ENCODE measurements at regions not wholly inside any gene's neighbourhood (a gene's known extent, or its start where the extent isn't known, plus 50 kb on each side); places are given as distances from the start of the nearest gene placed in this dataset.

- TF ChIP-seq ESRRG (CRISPR knock-in tag; IDR thresholded peaks at IDR 0.05), result no peak
- no peak for TF ChIP-seq ZNF8 (CRISPR knock-in tag; IDR thresholded peaks at IDR 0.05)
- TF ChIP-seq CSDC2 (CRISPR knock-in tag; IDR thresholded peaks at IDR 0.05), result no peak
- no peak for TF ChIP-seq CREB5 (CRISPR knock-in tag; IDR thresholded peaks at IDR 0.05; ENCODE audit: low read depth)
These were observed 183.4 kb downstream of the LY86 start (continued) for GRCh38 chr6:6771964-6772363.

GRCh38 chr6:6772751-6773150 lies 184.2 kb downstream of the LY86 start:
- TF ChIP-seq TOX (CRISPR knock-in tag; IDR thresholded peaks at IDR 0.05; ENCODE audit: borderline replicate concordance) (no peak), ZNF70 (CRISPR knock-in tag; IDR thresholded peaks at IDR 0.05) (no peak), PATZ1 (CRISPR knock-in tag; IDR thresholded peaks at IDR 0.05; ENCODE audit: borderline replicate concordance) (no peak), ARNTL (CRISPR knock-in tag; IDR thresholded peaks at IDR 0.05; ENCODE audit: borderline replicate concordance, low read depth) (no peak), GLIS3 (CRISPR knock-in tag; IDR thresholded peaks at IDR 0.05) (no peak), RARB (CRISPR knock-in tag; IDR thresholded peaks at IDR 0.05) (no peak), ZNF8 (CRISPR knock-in tag; IDR thresholded peaks at IDR 0.05) (no peak), BACH2 (CRISPR knock-in tag; IDR thresholded peaks at IDR 0.05; ENCODE audit: borderline replicate concordance) (no peak), CSDC2 (CRISPR knock-in tag; IDR thresholded peaks at IDR 0.05) (no peak), ZNF565 (CRISPR knock-in tag; conservative IDR thresholded peaks at IDR 0.05; ENCODE audit: low read depth) (no peak), PPARA (CRISPR knock-in tag; IDR thresholded peaks at IDR 0.05; ENCODE audit: borderline replicate concordance) (no peak), ZFP3 (CRISPR knock-in tag; IDR thresholded peaks at IDR 0.05) (no peak), ESRRG (CRISPR knock-in tag; IDR thresholded peaks at IDR 0.05) (no peak), ISL1 (CRISPR knock-in tag; IDR thresholded peaks at IDR 0.05) (no peak), ZFP30 (CRISPR knock-in tag; IDR thresholded peaks at IDR 0.05) (no peak), TSHZ2 (CRISPR knock-in tag; IDR thresholded peaks at IDR 0.05) (no peak), SNAI2 (CRISPR knock-in tag; IDR thresholded peaks at IDR 0.05) (no peak), POU6F1 (CRISPR knock-in tag; IDR thresholded peaks at IDR 0.05; ENCODE audit: borderline replicate concordance, low read depth) (no peak), CREB5 (CRISPR knock-in tag; IDR thresholded peaks at IDR 0.05; ENCODE audit: low read depth) (no peak)
- no peak for ATAC-seq

GRCh38 chr6:6775074-6775473 lies 186.6 kb downstream of the LY86 start:
- no peak for ATAC-seq
- TF ChIP-seq CSDC2 (CRISPR knock-in tag; IDR thresholded peaks at IDR 0.05) (no peak), PPARA (CRISPR knock-in tag; IDR thresholded peaks at IDR 0.05; ENCODE audit: borderline replicate concordance) (no peak), GLIS3 (CRISPR knock-in tag; IDR thresholded peaks at IDR 0.05) (no peak), POU6F1 (CRISPR knock-in tag; IDR thresholded peaks at IDR 0.05; ENCODE audit: borderline replicate concordance, low read depth) (no peak), ZFP3 (CRISPR knock-in tag; IDR thresholded peaks at IDR 0.05) (no peak), CSRNP3 (CRISPR knock-in tag; IDR thresholded peaks at IDR 0.05) (no peak), TSHZ2 (CRISPR knock-in tag; IDR thresholded peaks at IDR 0.05) (no peak), PATZ1 (CRISPR knock-in tag; IDR thresholded peaks at IDR 0.05; ENCODE audit: borderline replicate concordance) (no peak)

Data from SK-N-SH treated with all-trans-retinoic acid at 6 μM for 48 hours (cell line).